Liver (tissue), 8 donors: ENCODE measurements at regions not wholly inside any gene's neighbourhood (a gene's known extent, or its start where the extent isn't known, plus 50 kb on each side); places are given as distances from the start of the nearest gene placed in this dataset.

ENCODE experiments used
- DNase-seq: peaks from one replicate; pipeline ENCODE4 v3.0.0-alpha.2; 2017; ENCODE audit warnings: low spot score
- H3K27ac ChIP-seq, 2 donors: one replicate each; pipeline ENCODE4 v1.7.0; 2013; ENCODE audit warnings: inconsistent platforms in 2 of 2, low read length in 2 of 2, control low read depth in 1 of 2, low read depth in 1 of 2, mild to moderate bottlenecking in 1 of 2
- H3K27me3 ChIP-seq, 4 donors: one replicate each; pipeline versions ENCODE4 v1.6.1 to v1.7.0; 2013; ENCODE audit warnings: low read length in 3 of 4, inconsistent platforms in 1 of 4, mild to moderate bottlenecking in 1 of 4, moderate library complexity in 1 of 4; ENCODE audit not compliant: control insufficient read depth in 4 of 4, insufficient read depth in 4 of 4
- H3K36me3 ChIP-seq, 4 donors: one replicate each; pipeline versions ENCODE4 v1.6.1 to v1.7.0; 2013; ENCODE audit warnings: low read length in 3 of 4, mild to moderate bottlenecking in 3 of 4, low read depth in 1 of 4, moderate library complexity in 1 of 4; ENCODE audit not compliant: control insufficient read depth in 4 of 4, insufficient read depth in 3 of 4
- H3K4me1 ChIP-seq, 4 donors: one replicate each; pipeline versions ENCODE4 v1.6.1 to v1.7.0; 2013; ENCODE audit warnings: low read length in 3 of 4, mild to moderate bottlenecking in 3 of 4, moderate library complexity in 1 of 4; ENCODE audit not compliant: control insufficient read depth in 4 of 4, insufficient read depth in 4 of 4
- H3K4me3 ChIP-seq, 3 donors: one replicate each; pipeline versions ENCODE4 v1.6.1 to v1.7.0; 2013; ENCODE audit warnings: low read length in 3 of 3, control low read depth in 1 of 3, low read depth in 1 of 3, mild to moderate bottlenecking in 1 of 3
- H3K9ac ChIP-seq, 2 donors: one replicate each; pipeline ENCODE4 v1.7.0; 2013; ENCODE audit warnings: low read length in 2 of 2, mild to moderate bottlenecking in 2 of 2, moderate library complexity in 2 of 2, control low read depth in 1 of 2, low read depth in 1 of 2
- H3K9me3 ChIP-seq, 4 donors: one replicate each; pipeline versions ENCODE4 v1.6.1 to v1.7.0; 2013; ENCODE audit warnings: low read length in 3 of 4; ENCODE audit not compliant: control insufficient read depth in 4 of 4
- EGR1 ChIP-seq, 2 donors: IDR thresholded peaks; 2 replicates each; pipeline ENCODE4 v1.6.1; 2016 to 2018; ENCODE audit warnings: antibody characterized with exemption in 2 of 2, low read depth in 2 of 2
- FOXA1 ChIP-seq: IDR thresholded peaks from 2 replicates; pipeline ENCODE4 v1.6.1; 2016; ENCODE audit warnings: antibody characterized with exemption
- FOXA2 ChIP-seq: IDR thresholded peaks from 2 replicates; pipeline ENCODE4 v1.6.1; 2016; ENCODE audit warnings: antibody characterized with exemption
- GABPA ChIP-seq, 2 donors: IDR thresholded peaks in 1 of 2; conservative IDR thresholded peaks in 1 of 2; 2 replicates each; pipeline ENCODE4 v1.6.1; 2016; ENCODE audit warnings: antibody characterized with exemption in 2 of 2, mild to moderate bottlenecking in 1 of 2, moderate library complexity in 1 of 2
- HNF4G ChIP-seq: IDR thresholded peaks from 2 replicates; pipeline ENCODE4 v1.6.1; 2016; ENCODE audit warnings: antibody characterized with exemption
- JUND ChIP-seq, 2 donors: IDR thresholded peaks; 2 replicates each; pipeline ENCODE4 v1.6.1; 2016; ENCODE audit warnings: antibody characterized with exemption in 2 of 2
- RXRA ChIP-seq, 2 donors: IDR thresholded peaks; 2 replicates each; pipeline ENCODE4 v1.6.1; 2017 to 2018; ENCODE audit warnings: antibody characterized with exemption in 2 of 2, mild to moderate bottlenecking in 1 of 2
- SP1 ChIP-seq: IDR thresholded peaks from 2 replicates; pipeline ENCODE4 v1.6.1; 2018; ENCODE audit warnings: antibody characterized with exemption, mild to moderate bottlenecking
- TAF1 ChIP-seq: conservative IDR thresholded peaks from 2 replicates; pipeline ENCODE4 v1.6.1; 2016; ENCODE audit warnings: antibody characterized with exemption, mild to moderate bottlenecking
- YY1 ChIP-seq: IDR thresholded peaks from 2 replicates; pipeline ENCODE4 v1.6.1; 2016; ENCODE audit warnings: antibody characterized with exemption, mild to moderate bottlenecking
- WGBS: extraction: QIAGEN DNeasy Blood & Tissue Kit; methylation state at CpG from one replicate; pipeline ENCODE4 v1.1.7; 2013; 5-methylcytosine and 5-hydroxymethylcytosine counted together
- TF ChIP-seq, protein P1 (sequence below): IDR thresholded peaks from 2 replicates; pipeline ENCODE4 v1.6.1; 2016; ENCODE audit warnings: antibody characterized with exemption
- TF ChIP-seq, protein P2 (sequence below): fragments of 150-350 bp; IDR thresholded peaks from 2 replicates; pipeline ENCODE4 v1.5.1; 2017; ENCODE audit warnings: improper control_type of control experiment, low read depth, low read length; ENCODE audit not compliant: missing input control
- TF ChIP-seq, protein P3 (sequence below): IDR thresholded peaks from 2 replicates; pipeline ENCODE4 v1.6.1; 2016; ENCODE audit warnings: antibody characterized with exemption
- donor health status: healthy.
- donor health status: healthy.
- donor health status: healthy.
- donor health status: healthy.
- donor health status: healthy.

DNA sequence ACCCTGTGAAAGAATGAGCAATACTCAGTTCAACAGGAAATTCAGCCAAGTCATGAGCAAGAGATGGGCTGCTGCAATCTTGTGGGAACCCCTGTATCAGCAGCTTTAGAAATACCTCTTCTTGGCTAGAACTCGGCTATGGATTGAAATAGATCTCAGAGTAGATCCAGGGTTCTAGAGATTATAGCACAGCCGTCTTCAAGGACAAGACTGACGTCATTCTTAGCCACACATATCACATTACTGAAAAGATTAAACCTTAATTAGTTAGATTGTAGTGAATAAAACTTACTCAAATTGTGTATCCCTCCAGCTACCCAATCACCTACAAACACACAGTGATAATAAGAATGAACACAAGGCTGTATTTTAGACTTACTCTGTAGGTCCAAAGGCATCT is 776.4 kb downstream of the EPHA4 start:
- H3K36me3 ChIP-seq, result no peaks in the 10 kb centered on the region
- DNase-seq, result no peak
- no peak for TF ChIP-seq TAF1
- WGBS, result 59% methylated on average over 3 of the region's 3 CpGs
- no peak overlapping the region for H3K4me3 ChIP-seq
- no peaks in the 10 kb centered on the region for H3K9me3 ChIP-seq
- H3K27ac ChIP-seq, result no peak overlapping the region
- no peaks in the 10 kb centered on the region for H3K27me3 ChIP-seq
- H3K4me1 ChIP-seq, result no peaks in the 10 kb centered on the region
- H3K9ac ChIP-seq, result no peak overlapping the region

DNA sequence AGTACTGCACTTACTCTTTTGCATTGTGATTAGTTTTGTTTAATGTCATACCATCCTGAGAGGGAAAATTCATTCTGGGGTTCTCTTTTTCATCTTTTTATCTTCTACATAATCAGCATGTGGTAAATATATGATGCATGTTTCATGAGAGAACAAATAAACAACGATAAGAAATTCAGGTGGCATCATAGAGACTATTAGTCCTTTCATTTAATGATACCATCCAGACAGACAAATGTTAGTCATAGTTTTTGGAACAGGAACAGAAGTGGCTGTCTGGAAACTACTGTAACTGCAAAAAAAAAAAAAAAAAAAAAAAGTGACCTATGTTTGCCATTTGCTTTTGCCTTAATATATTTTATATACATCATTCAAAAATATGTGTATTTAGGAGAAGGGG is 761.0 kb downstream of the EPHA4 start:
- TF ChIP-seq JUND (IDR thresholded peaks at IDR 0.05) (no peak), FOXA2 (no peak), EGR1 (IDR thresholded peaks at IDR 0.05; ENCODE audit: low read depth in 2 of 2) (no peak), YY1 (no peak), FOXA1 (no peak), HNF4G (no peak), TAF1 (no peak)
- no peaks in the 10 kb centered on the region for H3K4me1 ChIP-seq
- no peaks in the 10 kb centered on the region for H3K27me3 ChIP-seq
- H3K36me3 ChIP-seq, result no peaks in the 10 kb centered on the region
- no peak overlapping the region for H3K4me3 ChIP-seq
- 48% methylated on average over 1 of the region's 1 CpG for WGBS
- H3K9ac ChIP-seq, result no peak overlapping the region
- H3K27ac ChIP-seq, result no peak overlapping the region
- DNase-seq, result no peak
- H3K9me3 ChIP-seq, result no peaks in the 10 kb centered on the region

DNA sequence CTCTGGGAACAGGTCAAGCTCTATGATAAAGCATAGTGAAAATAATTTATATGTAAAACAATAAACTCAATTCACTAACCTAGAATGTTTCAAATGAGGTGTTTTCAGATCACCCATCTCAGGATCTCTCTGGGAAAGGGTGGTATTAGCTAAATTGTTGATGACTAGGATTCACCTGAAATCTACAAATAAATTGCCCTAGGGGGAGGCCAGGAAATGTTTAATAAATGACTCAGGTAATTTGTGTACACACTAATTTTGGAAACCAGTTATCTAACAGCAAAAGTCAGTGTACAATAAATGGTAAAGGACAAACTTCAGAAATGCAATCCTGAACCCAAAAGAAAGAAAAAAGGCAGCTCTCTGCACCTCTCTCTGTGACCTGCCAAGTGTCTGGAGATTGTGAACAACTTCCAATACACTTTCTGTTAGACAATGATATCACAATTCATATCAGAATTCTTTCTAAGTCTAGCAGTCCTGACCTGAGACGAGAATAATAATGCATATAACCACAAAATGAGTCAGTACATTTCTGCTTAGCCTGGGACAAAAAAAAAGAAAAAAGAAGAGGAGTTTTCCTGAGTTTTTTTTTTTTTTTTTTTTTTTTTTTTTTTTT is 760.0 kb downstream of the EPHA4 start:
- no peaks in the 10 kb centered on the region for H3K9me3 ChIP-seq
- no peak overlapping the region for H3K9ac ChIP-seq
- DNase-seq, result no peak
- H3K27me3 ChIP-seq, result no peaks in the 10 kb centered on the region
- TF ChIP-seq RXRA (IDR thresholded peaks at IDR 0.05), result no peak
- TF ChIP-seq, protein P1, sequence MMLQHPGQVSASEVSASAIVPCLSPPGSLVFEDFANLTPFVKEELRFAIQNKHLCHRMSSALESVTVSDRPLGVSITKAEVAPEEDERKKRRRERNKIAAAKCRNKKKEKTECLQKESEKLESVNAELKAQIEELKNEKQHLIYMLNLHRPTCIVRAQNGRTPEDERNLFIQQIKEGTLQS, result no peak
- no peak for TF ChIP-seq TAF1
- no peak for TF ChIP-seq GABPA (IDR thresholded peaks at IDR 0.05 in 1 of 2, conservative IDR thresholded peaks at IDR 0.05 in 1 of 2)
- TF ChIP-seq FOXA1, result no peak
- TF ChIP-seq, protein P2, sequence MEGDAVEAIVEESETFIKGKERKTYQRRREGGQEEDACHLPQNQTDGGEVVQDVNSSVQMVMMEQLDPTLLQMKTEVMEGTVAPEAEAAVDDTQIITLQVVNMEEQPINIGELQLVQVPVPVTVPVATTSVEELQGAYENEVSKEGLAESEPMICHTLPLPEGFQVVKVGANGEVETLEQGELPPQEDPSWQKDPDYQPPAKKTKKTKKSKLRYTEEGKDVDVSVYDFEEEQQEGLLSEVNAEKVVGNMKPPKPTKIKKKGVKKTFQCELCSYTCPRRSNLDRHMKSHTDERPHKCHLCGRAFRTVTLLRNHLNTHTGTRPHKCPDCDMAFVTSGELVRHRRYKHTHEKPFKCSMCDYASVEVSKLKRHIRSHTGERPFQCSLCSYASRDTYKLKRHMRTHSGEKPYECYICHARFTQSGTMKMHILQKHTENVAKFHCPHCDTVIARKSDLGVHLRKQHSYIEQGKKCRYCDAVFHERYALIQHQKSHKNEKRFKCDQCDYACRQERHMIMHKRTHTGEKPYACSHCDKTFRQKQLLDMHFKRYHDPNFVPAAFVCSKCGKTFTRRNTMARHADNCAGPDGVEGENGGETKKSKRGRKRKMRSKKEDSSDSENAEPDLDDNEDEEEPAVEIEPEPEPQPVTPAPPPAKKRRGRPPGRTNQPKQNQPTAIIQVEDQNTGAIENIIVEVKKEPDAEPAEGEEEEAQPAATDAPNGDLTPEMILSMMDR, result no peak
- TF ChIP-seq, protein P3, sequence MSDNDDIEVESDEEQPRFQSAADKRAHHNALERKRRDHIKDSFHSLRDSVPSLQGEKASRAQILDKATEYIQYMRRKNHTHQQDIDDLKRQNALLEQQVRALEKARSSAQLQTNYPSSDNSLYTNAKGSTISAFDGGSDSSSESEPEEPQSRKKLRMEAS, result no peak
- no peak for TF ChIP-seq SP1
- no peak overlapping the region for H3K4me3 ChIP-seq
- no peak overlapping the region for H3K27ac ChIP-seq
- WGBS, result 40% methylated on average over 1 of the region's 1 CpG
- no peaks in the 10 kb centered on the region for H3K36me3 ChIP-seq
- H3K4me1 ChIP-seq, result no peaks in the 10 kb centered on the region
